SK-N-SH treated with all-trans-retinoic acid at 6 μM for 48 hours (cell line): ENCODE measurements at regions not wholly inside any gene's neighbourhood (a gene's known extent, or its start where the extent isn't known, plus 50 kb on each side); places are given as distances from the start of the nearest gene placed in this dataset.
A peak's percentile ranks its signal among the peaks of the same experiment; 100 is the strongest.

Experiments used
- ATAC-seq: fragments of 200-7000 bp; cut with Tn5 transposase; 3 replicates; pipeline ENCODE4 v1.9.1; 2020; ENCODE audit warnings: mild to moderate bottlenecking, moderate library complexity
- ARNTL ChIP-seq: fragments of 450-650 bp; formaldehyde crosslinking; IDR thresholded peaks from 2 replicates; pipeline ENCODE4 v1.5.0; 2020; ENCODE audit warnings: low read depth, mild to moderate bottlenecking, moderate library complexity, borderline replicate concordance
- BACH2 ChIP-seq: fragments of 250-450 bp; sonication (Bioruptor Pico); IDR thresholded peaks from 2 replicates; pipeline ENCODE4 v1.9.0; 2021; ENCODE audit warnings: mild to moderate bottlenecking, borderline replicate concordance
- CREB5 ChIP-seq: fragments of 250-450 bp; sonication (Bioruptor Pico); IDR thresholded peaks from 2 replicates; pipeline ENCODE4 v1.5.1; 2020; ENCODE audit warnings: low read depth, mild to moderate bottlenecking, moderate library complexity
- CSDC2 ChIP-seq: fragments of 250-450 bp; sonication (Bioruptor Pico); IDR thresholded peaks from 2 replicates; pipeline ENCODE4 v1.5.0; 2020; ENCODE audit warnings: mild to moderate bottlenecking, moderate library complexity
- CSRNP3 ChIP-seq: fragments of 250-450 bp; sonication (Bioruptor Pico); IDR thresholded peaks from 2 replicates; pipeline ENCODE4 v1.5.1; 2021; ENCODE audit warnings: mild to moderate bottlenecking, moderate library complexity
- GLIS3 ChIP-seq: fragments of 250-450 bp; sonication (Bioruptor Pico); IDR thresholded peaks from 2 replicates; pipeline ENCODE4 v1.5.0; 2020; ENCODE audit warnings: mild to moderate bottlenecking, moderate library complexity
- OSR1 ChIP-seq: fragments of 250-450 bp; sonication (Bioruptor Pico); IDR thresholded peaks from 2 replicates; pipeline ENCODE4 v1.8.0; 2022; ENCODE audit warnings: moderate library complexity, mild to moderate bottlenecking, inconsistent platforms
- PATZ1 ChIP-seq: fragments of 250-450 bp; sonication (Bioruptor Pico); IDR thresholded peaks from 2 replicates; pipeline ENCODE4 v1.8.0; 2020; ENCODE audit warnings: mild to moderate bottlenecking, moderate library complexity, borderline replicate concordance
- POU6F1 ChIP-seq: fragments of 250-450 bp; sonication (Bioruptor Pico); IDR thresholded peaks from 2 replicates; pipeline ENCODE4 v1.8.0; 2021; ENCODE audit warnings: low read depth, mild to moderate bottlenecking, moderate library complexity, borderline replicate concordance
- PPARA ChIP-seq: fragments of 250-450 bp; sonication (Bioruptor Pico); IDR thresholded peaks from 2 replicates; pipeline ENCODE4 v1.5.0; 2020; ENCODE audit warnings: mild to moderate bottlenecking, borderline replicate concordance
- SNAI2 ChIP-seq: fragments of 250-450 bp; sonication (Bioruptor Pico); IDR thresholded peaks from 2 replicates; pipeline ENCODE4 v1.5.0; 2020; ENCODE audit warnings: mild to moderate bottlenecking, moderate library complexity
- TOX ChIP-seq: fragments of 250-450 bp; sonication (Bioruptor Pico); IDR thresholded peaks from 2 replicates; pipeline ENCODE4 v1.8.0; 2021; ENCODE audit warnings: mild to moderate bottlenecking, moderate library complexity, borderline replicate concordance
- TSHZ2 ChIP-seq: fragments of 250-450 bp; sonication (Bioruptor Pico); IDR thresholded peaks from 2 replicates; pipeline ENCODE4 v1.5.0; 2020; ENCODE audit warnings: mild to moderate bottlenecking, moderate library complexity
- ZC3H10 ChIP-seq: fragments of 250-450 bp; sonication (Bioruptor Pico); IDR thresholded peaks from 2 replicates; pipeline ENCODE4 v1.5.1; 2021; ENCODE audit warnings: mild to moderate bottlenecking, moderate library complexity
- ZFP3 ChIP-seq: fragments of 250-450 bp; sonication (Bioruptor Pico); IDR thresholded peaks from 2 replicates; pipeline ENCODE4 v1.5.0; 2020; ENCODE audit warnings: mild to moderate bottlenecking, moderate library complexity
- ZFP30 ChIP-seq: fragments of 450-650 bp; formaldehyde crosslinking; IDR thresholded peaks from 2 replicates; pipeline ENCODE4 v1.5.0; 2022; ENCODE audit warnings: mild to moderate bottlenecking, moderate library complexity
- ZNF70 ChIP-seq: fragments of 450-650 bp; formaldehyde crosslinking; IDR thresholded peaks from 2 replicates; pipeline ENCODE4 v1.5.0; 2020; ENCODE audit warnings: mild to moderate bottlenecking, moderate library complexity
- ZNF8 ChIP-seq: fragments of 450-650 bp; formaldehyde crosslinking; IDR thresholded peaks from 2 replicates; pipeline ENCODE4 v1.5.0; 2020; ENCODE audit warnings: mild to moderate bottlenecking, moderate library complexity

GRCh38 chr7:19537942-19538401, 170.9 kb downstream of the POLR1F start:
- TF ChIP-seq PPARA, result no peak
- TF ChIP-seq PATZ1 (CRISPR knock-in tag), result no peak
- TF ChIP-seq CSRNP3, result no peak
- no peak for TF ChIP-seq ZNF8
- TF ChIP-seq ZNF70 (CRISPR knock-in tag), result no peak
- no peak for TF ChIP-seq ARNTL (CRISPR knock-in tag)
- TF ChIP-seq CREB5, result no peak
- no peak for TF ChIP-seq TSHZ2 (CRISPR knock-in tag)
- no peak for TF ChIP-seq SNAI2 (CRISPR knock-in tag)
- TF ChIP-seq ZFP3 (CRISPR knock-in tag), result no peak
- TF ChIP-seq ZC3H10, result no peak
- TF ChIP-seq CSDC2, result no peak
- TF ChIP-seq ZFP30 (CRISPR knock-in tag), result no peak
- no peak for TF ChIP-seq POU6F1 (CRISPR knock-in tag)
- TF ChIP-seq GLIS3 (CRISPR knock-in tag), result no peak
- TF ChIP-seq, all 23 proteins: peak for 0
- ATAC-seq, result peak; percentile 42

GRCh38 chr7:19533266-19533665, 175.6 kb downstream of the POLR1F start:
- no peak for ATAC-seq
- TF ChIP-seq TSHZ2 (CRISPR knock-in tag) (no peak), BACH2 (CRISPR knock-in tag) (no peak), SNAI2 (CRISPR knock-in tag) (no peak), ARNTL (CRISPR knock-in tag) (no peak), OSR1 (CRISPR knock-in tag) (no peak), POU6F1 (CRISPR knock-in tag) (no peak), ZNF8 (no peak), CSDC2 (no peak), PPARA (no peak), ZFP3 (CRISPR knock-in tag) (no peak), PATZ1 (CRISPR knock-in tag) (no peak), TOX (no peak)
- TF ChIP-seq, all 23 proteins: peak for 0
